GM18951 (cell line): ENCODE measurements at regions not wholly inside any gene's neighbourhood (a gene's known extent, or its start where the extent isn't known, plus 50 kb on each side); places are given as distances from the start of the nearest gene placed in this dataset.

ENCODE experiments used
- POLR2A ChIP-seq: IDR thresholded peaks from 4 replicates; pipeline ENCODE4 v1.6.1; 2011; ENCODE audit warnings: mild to moderate bottlenecking; ENCODE audit not compliant: insufficient read length, insufficient read depth; ENCODE audit errors: extremely low read depth
- in situ Hi-C: fragments of 300-500 bp; cut with MboI; formaldehyde crosslinking; loops from one replicate; pipeline ENCODE4 v1.12.0; 2022; ENCODE audit warnings: low sequenced_read_pairs, mixed read lengths, inconsistent platforms; ENCODE audit not compliant: unreplicated experiment

DNA sequence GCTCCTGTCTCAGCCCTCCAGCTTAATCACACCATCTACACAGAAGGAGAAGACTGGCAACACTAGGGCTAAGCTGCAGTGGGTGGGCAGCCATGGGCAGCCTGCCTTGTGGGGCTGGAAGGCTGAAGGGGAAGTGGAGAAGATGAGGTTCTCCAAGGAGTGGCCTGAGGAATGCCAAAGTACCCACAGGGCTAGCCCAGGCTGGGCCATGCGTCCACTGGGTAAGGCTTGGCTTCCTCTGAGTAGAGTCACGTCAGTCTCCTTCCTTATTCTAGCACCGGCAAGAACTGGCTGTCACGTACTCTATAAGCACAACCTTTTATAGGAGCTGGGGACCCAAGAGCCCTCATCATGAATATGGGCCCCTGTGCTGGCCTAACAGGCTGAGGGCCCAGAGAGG, 110.6 kb upstream of the SIRPA start:
- in situ Hi-C loops = no loop called here
- TF ChIP-seq POLR2A = no peak

DNA sequence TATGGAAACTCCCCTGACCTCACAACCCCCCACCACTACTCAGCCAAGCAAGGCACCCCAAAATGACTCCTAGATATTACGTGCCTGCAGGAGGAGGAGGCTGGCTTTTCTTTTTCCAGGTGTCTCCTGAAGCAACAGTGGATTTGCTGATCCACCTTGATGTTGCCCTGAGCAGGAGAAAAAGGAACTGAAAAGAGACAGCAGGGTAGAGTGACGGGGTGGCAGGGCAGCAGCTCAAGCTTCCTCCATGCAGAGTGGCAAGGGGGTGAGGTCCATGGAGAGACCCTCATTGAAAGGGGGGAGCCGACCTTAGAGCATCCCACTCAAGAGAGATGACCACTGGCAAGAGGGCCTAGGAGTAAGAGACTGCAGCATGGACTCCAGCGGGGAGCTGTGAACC, 112.0 kb upstream of the SIRPA start:
- no peak for TF ChIP-seq POLR2A
- in situ Hi-C loops = no loop called here

DNA sequence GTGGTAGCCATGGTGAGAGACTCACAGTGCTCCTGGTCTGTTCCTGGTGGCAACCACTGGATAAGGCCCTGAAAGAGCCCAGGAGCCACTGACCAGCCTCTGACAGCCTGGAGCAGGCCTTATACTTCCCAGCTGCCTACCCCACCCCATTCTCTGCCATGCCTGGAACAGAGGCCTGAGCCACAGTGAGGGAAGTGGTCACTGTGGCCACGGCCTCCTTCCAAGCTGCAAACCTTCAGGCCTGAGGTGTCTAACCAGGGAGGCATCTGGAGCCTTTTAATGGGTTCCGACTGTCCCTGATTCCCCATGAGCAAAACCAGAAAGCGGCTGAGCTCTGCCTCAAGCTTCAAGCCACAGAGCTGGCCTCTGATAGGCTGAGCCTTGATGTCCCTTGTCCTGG, 113.0 kb upstream of the SIRPA start:
- in situ Hi-C loops = no loop called here
- no peak for TF ChIP-seq POLR2A

DNA sequence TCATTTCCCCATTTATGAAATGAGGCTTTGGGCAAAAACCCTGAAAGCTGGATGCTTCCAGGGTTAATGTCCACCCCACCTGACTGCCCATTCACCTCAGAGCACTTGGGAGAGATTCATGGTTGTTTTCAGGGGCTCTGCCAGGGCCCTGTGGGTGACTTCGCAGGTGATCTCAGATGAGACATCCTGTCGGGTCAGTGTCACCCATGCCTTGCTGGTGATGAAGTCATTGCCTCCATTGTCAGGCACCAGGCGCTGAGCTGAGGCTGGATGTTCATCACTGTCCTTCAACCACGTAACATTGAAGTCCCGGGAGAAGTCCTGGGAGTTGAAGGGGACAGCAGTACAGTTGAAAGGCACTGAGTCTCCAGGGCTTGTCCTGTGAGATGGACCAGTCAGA, 115.6 kb upstream of the SIRPA start:
- TF ChIP-seq POLR2A = no peak
- in situ Hi-C loops = no loop called here

DNA sequence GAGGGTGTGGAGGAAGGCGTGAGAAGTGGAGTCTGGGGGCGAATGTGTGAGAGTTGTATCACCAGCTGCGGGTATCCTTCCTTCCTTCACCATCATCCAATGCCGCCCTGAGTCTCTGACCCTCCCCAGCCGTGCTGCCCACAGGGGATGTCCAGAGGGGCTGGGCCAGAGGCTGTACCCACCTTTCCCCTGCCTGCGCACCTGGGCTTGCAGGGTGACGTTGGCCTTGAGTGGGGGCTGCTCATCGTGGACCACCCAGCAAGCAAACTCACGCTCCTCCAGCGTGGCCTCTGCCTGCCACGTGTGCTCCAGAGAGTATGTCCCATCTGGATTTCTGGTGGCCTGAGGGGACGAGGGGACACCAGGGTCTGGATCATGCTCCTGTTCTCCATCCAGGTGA, 116.9 kb upstream of the SIRPA start:
- TF ChIP-seq POLR2A = no peak
- in situ Hi-C loops = no loop called here

DNA sequence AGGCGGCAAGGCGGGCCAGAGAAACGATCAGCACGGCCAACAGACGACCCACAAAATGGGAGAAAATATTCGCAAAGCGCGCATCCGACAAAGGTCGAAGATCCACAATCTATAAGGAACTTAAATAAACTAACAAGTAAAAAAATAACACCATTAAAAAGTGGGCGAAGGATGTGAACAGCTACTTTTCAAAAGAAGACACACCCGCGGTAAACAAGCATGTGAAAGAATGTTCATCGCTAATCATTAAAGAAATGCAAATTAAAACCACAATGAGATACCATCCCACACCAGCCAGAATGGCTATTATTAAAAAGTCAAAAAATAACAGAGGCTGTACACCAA, 117.8 kb upstream of the SIRPA start:
- in situ Hi-C loops = no loop called here
- no peak for TF ChIP-seq POLR2A

DNA sequence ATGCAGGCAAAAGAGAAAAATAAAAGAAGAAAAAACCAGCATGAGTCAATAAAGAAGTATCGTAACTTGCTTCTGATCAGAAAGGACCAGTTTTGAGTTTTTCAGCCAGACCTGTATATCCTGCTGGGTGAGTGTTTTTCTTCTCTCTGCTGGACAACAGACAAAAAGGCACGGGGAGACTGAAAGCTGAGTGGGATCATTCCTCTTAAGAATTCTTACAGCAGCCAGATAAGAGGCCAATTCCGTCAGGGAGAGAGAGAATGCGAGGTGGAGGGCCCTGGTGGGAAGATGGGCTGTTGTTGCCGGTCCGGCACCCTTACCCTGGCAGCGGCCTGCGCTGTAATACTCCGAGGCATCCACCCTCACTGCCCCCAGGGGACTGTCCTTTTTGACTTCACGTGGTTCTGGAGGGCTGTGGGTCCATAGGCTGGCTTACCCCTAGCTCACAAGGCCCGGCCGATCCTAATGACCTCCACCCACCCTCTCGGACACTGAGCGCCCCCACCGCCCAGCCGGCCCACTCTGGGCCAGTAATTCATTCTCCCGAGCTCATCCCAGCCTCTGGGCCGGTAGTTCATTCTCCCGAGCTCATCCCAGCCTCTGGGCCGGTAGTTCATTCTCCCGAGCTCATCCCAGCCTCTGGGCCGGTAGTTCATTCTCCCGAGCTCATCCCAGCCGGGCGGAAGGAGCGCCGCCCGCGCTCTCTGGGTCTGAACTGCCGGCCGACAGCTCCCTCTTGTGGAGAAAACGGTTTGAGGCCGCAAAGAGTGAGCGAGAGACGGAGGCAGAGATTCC, 118.3 kb upstream of the SIRPA start:
- in situ Hi-C loops = no loop called here
- TF ChIP-seq POLR2A = peak; percentile 14

DNA sequence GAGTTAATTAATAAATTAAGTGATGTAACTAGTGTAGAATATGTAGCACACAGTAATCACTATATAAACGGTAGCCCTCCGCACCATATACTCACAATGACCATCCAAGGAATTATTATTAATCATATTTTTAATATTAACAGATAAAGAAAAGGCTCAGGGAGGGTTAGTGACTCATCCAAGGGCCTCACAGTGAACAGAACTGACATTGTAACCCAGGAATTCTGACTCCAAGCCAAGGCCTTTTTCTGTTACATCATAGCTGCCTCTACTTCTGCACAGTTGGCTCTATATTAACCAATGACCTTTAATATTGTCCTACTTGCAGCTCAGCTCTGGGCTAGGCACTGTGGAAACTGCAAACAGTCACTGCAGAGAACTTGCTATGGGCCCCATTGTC, 117.5 kb upstream of the SIRPG start:
- TF ChIP-seq POLR2A = no peak
- in situ Hi-C loops = no loop called here

DNA sequence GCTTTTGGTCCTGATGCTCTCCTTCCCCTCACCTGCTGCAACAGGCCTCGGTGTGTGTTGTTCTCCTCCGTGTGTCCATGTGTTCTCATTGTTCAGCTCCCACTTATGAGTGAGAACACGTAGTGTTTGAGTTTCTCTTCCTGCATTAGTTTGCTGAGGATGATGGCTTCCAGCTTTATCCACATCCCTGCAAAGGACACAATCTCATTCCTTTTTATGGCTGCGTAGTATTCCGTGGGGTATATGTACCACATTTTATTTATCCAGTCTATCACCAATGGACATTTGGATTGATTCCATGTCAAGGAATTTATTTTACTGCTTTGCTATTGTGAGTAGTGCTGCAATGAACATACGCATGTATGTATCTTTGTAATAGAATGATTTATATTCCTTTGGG, 116.9 kb upstream of the SIRPG start:
- in situ Hi-C loops = no loop called here
- no peak for TF ChIP-seq POLR2A

DNA sequence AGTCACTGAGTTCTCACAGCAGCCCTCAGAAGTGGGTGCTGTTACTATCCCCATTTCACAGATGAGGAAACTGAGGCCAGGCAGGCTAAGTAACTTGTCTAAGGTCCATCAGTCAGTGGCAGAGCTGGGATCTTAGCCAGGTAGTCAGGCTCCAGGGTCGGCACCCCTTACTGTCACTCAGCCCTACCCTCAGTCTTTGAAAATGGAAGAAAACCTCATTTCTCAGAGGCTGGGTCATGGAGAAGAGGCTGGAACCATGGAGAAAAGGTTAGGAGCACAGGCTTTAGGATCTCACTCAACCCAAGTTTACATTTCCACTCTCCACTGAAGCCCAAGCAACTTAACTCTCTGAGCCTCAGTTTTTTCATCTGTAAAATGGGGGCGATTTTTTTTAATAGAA, 116.2 kb upstream of the SIRPG start:
- TF ChIP-seq POLR2A = no peak
- in situ Hi-C loops = no loop called here

DNA sequence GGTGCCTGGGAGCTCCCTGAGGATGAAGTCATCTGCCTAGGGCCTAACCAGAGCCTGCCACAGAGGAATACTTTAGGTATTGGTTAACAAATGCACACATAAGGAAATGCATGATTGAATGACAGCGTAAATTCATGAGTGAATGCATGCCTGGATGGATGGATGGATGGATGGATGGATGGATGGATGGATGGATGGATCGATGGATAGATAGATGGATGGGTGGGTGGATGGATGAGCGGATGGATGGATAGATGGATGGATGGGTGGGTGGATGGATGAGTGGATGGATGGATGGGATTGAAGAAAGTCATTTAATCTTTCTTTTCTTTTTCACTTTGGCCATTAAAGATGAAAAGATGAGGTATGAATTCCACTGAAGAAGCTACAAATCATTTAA, 111.9 kb upstream of the SIRPG start:
- no peak for TF ChIP-seq POLR2A
- in situ Hi-C loops = no loop called here

DNA sequence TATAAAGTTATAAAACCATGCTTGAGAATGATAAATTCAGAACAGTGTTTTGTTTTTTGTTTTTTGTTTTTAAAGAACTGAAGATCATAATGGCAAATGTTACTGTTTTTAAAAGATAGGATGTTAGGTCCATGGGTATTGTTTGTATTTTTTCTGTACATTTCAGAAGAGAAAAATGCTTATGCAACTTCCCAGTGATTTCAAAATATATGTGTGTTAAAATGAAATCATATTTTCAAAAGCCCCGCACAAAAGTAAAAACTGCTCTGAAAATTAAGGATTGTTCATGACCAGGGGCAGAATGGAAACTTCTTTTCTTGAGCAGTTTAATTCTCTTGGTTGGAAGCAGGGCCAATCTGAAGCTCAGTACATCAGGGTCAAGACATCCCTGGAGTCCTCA, 109.2 kb upstream of the SIRPG start:
- in situ Hi-C loops = no loop called here
- no peak for TF ChIP-seq POLR2A

DNA sequence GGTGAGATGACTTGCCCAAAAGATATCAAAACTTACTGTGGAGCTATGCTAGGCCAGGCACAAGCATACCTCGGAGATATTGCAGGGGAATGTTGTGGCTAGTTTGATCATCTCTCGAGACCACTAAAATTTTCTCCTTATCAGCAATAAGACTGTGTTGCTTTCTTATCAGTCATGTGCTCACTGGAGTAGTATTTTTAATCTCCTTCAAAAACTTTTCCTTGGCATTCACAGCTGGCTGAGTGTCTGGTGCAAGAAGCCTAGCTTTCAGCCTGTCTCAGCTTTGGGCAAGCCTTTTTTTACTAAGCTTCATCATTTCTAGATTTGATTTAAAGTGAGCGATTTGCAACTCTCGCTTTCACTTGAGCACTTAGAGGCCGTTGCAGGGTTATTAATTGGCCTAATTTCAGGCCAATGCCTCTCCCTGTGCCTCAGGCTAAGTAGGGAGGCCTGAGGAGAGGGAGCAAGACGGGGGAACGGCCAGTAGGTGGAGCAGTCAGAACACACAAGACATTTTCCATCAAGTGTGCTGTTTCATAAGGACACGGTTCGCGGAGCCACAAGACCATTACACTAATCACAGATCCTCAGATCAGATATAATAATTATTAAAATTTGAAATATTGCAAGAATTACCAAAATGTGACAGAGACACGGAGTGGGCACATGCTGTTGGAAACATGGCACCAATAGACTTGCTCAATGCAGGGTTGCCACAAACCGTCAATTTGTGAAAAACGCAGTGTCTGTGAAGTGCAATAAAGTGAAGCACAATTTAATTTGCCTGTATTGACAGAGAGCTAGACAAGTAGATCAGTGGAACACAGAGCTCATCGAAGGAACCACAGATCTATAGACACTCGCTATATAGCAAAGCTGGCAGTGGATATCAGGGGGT, 106.8 kb upstream of the SIRPG start:
- in situ Hi-C loops = no loop called here
- TF ChIP-seq POLR2A = no peak

DNA sequence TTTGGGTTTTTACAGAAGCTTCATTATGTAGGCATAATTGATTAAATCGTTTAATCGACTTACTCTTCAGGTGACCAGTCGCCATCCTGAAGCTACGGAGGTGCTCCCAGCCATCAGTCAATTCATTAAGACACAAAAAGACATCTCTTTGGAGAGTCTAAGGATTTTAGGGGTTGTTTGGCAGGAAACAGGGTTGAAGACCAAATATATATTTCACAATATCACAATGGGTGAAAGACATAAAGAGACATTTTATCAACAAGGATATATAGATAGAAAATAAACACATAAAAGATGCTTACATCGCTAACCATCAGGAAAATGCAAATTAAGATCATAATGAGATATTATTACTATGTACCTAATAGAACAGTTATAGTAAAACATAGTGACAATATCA, 104.0 kb upstream of the SIRPG start:
- in situ Hi-C loops = no loop called here
- TF ChIP-seq POLR2A = no peak
